ENCODE measurements at regions not wholly inside any gene's neighbourhood (a gene's known extent, or its start where the extent isn't known, plus 50 kb on each side); places are given as distances from the start of the nearest gene placed in this dataset.

- TF ChIP-seq CTCF (conservative IDR thresholded peaks at IDR 0.05; ENCODE audit: low read length) (no peak), EZH2phosphoT487 (IDR thresholded peaks at IDR 0.05; ENCODE audit: borderline replicate concordance) (no peak)
Observed at GRCh38 chr6:44625996-44626395, 238.5 kb downstream of the CDC5L start.

Measured in Loucy (cell line).